ENCODE measurements at regions not wholly inside any gene's neighbourhood (a gene's known extent, or its start where the extent isn't known, plus 50 kb on each side); places are given as distances from the start of the nearest gene placed in this dataset.

GRCh38 chr13:57918086-57918485, 286.5 kb downstream of the PCDH17 start:
- no peak for DNase-seq (ENCODE audit: low read depth)

GRCh38 chr13:57918913-57919312, 287.4 kb downstream of the PCDH17 start:
- no peak for DNase-seq (ENCODE audit: low read depth)

- no peak for DNase-seq (ENCODE audit: low read depth)
These were observed 293.7 kb downstream of the PCDH17 start for GRCh38 chr13:57925250-57925649.

GRCh38 chr13:57925751-57926150, 294.2 kb downstream of the PCDH17 start:
- DNase-seq (ENCODE audit: low read depth) = no peak

GRCh38 chr13:57932061-57932460, 300.5 kb downstream of the PCDH17 start:
- DNase-seq (ENCODE audit: low read depth) = no peak

GRCh38 chr13:57933606-57934005, 302.1 kb downstream of the PCDH17 start:
- no peak for DNase-seq (ENCODE audit: low read depth)

GRCh38 chr13:57935965-57936364, 304.4 kb downstream of the PCDH17 start:
- DNase-seq (ENCODE audit: low read depth) = no peak

GRCh38 chr13:57946361-57946760, 314.8 kb downstream of the PCDH17 start:
- DNase-seq (ENCODE audit: low read depth) = no peak

- no peak for DNase-seq (ENCODE audit: low read depth)
These were observed 317.3 kb downstream of the PCDH17 start for GRCh38 chr13:57948884-57949283.

- DNase-seq (ENCODE audit: low read depth) = no peak
These were observed 338.4 kb downstream of the PCDH17 start for GRCh38 chr13:57969951-57970350.

GRCh38 chr13:57970404-57970803, 338.9 kb downstream of the PCDH17 start:
- DNase-seq (ENCODE audit: low read depth) = no peak

GRCh38 chr13:57982782-57983181, 351.2 kb downstream of the PCDH17 start:
- no peak for DNase-seq (ENCODE audit: low read depth)

- DNase-seq (ENCODE audit: low read depth) = no peak
These were observed 356.7 kb downstream of the PCDH17 start for GRCh38 chr13:57988276-57988675.

- no peak for DNase-seq (ENCODE audit: low read depth)
These were observed 359.5 kb downstream of the PCDH17 start for GRCh38 chr13:57991041-57991440.

- no peak for DNase-seq (ENCODE audit: low read depth)
These were observed 360.9 kb downstream of the PCDH17 start for GRCh38 chr13:57992416-57992815.

GRCh38 chr13:57996717-57997116, 365.2 kb downstream of the PCDH17 start:
- no peak for DNase-seq (ENCODE audit: low read depth)

GRCh38 chr13:58004751-58005150, 373.2 kb downstream of the PCDH17 start:
- no peak for DNase-seq (ENCODE audit: low read depth)

GRCh38 chr13:58018020-58018419, 386.5 kb downstream of the PCDH17 start:
- DNase-seq (ENCODE audit: low read depth) = no peak

- no peak for DNase-seq (ENCODE audit: low read depth)
These were observed 387.3 kb downstream of the PCDH17 start for GRCh38 chr13:58018865-58019264.

GRCh38 chr13:58024103-58024502, 392.6 kb downstream of the PCDH17 start:
- no peak for DNase-seq (ENCODE audit: low read depth)

GRCh38 chr13:58025821-58026220, 394.3 kb downstream of the PCDH17 start:
- no peak for DNase-seq (ENCODE audit: low read depth)

- DNase-seq (ENCODE audit: low read depth) = no peak
These were observed 401.3 kb downstream of the PCDH17 start for GRCh38 chr13:58032676-58033460.

GRCh38 chr13:58043971-58044370, 412.4 kb downstream of the PCDH17 start:
- DNase-seq (ENCODE audit: low read depth) = no peak

GRCh38 chr13:58048670-58049069, 417.1 kb downstream of the PCDH17 start:
- DNase-seq (ENCODE audit: low read depth) = no peak

All from RPMI7951 (cell line).